ENCODE measurements at regions not wholly inside any gene's neighbourhood (a gene's known extent, or its start where the extent isn't known, plus 50 kb on each side); places are given as distances from the start of the nearest gene placed in this dataset.
"Not testable (repeated sequence)": the region's sequence is repeated elsewhere in the genome, so short reads cannot be mapped to it uniquely, and the experiment has no call there.

- Mint-ChIP-seq H3K4me1 (no peaks in the 10 kb centered on the region), H3K4me3 (no peak overlapping the region), H3K36me3 (ENCODE audit: low read depth) (no peaks in the 10 kb centered on the region), H3K27ac (no peak overlapping the region), H3K27me3 (peaks cover 10% of the 10 kb centered on the region), H3K9me3 (no peaks in the 10 kb centered on the region)
- ChIA-PET POLR2A (no interaction called here), CTCF (interaction anchor here (1.6 kb wide), 1 partner anchor 14 kb away, joined by 6 read pairs; no protein-coding TSS in a partner anchor)
- DNase-seq = no peak
These were observed 307.3 kb upstream of the USP24 start for GRCh38 chr1:55522353-55522903.

- ChIA-PET CTCF (interaction anchor here (0.5 kb wide), 1 partner anchor 188 kb away, joined by 6 read pairs; no protein-coding TSS in a partner anchor), POLR2A (no interaction called here)
- Mint-ChIP-seq H3K4me1 (no peaks in the 10 kb centered on the region), H3K36me3 (ENCODE audit: low read depth) (no peaks in the 10 kb centered on the region), H3K27ac (no peak overlapping the region), H3K4me3 (no peak overlapping the region), H3K27me3 (peaks cover 18% of the 10 kb centered on the region), H3K9me3 (no peaks in the 10 kb centered on the region)
- no peak for DNase-seq
These were observed 305.7 kb upstream of the USP24 start for GRCh38 chr1:55520861-55521260.

GRCh38 chr1:55519937-55520683 is 304.9 kb upstream of the USP24 start:
- Mint-ChIP-seq H3K27me3 (peaks cover 18% of the 10 kb centered on the region), H3K4me1 (no peaks in the 10 kb centered on the region), H3K36me3 (ENCODE audit: low read depth) (no peaks in the 10 kb centered on the region), H3K9me3 (no peaks in the 10 kb centered on the region), H3K27ac (no peak overlapping the region), H3K4me3 (no peak overlapping the region)
- DNase-seq = no peak
- ChIA-PET POLR2A (no interaction called here), CTCF (no interaction called here)

GRCh38 chr1:55519276-55519675 is 304.1 kb upstream of the USP24 start:
- Mint-ChIP-seq H3K4me1 (no peaks in the 10 kb centered on the region), H3K27ac (no peak overlapping the region), H3K4me3 (no peak overlapping the region), H3K27me3 (peaks cover 18% of the 10 kb centered on the region), H3K9me3 (no peaks in the 10 kb centered on the region), H3K36me3 (ENCODE audit: low read depth) (no peaks in the 10 kb centered on the region)
- ChIA-PET CTCF (no interaction called here), POLR2A (no interaction called here)
- no peak for DNase-seq

- H3K36me3 Mint-ChIP-seq (ENCODE audit: low read depth) = no peaks in the 10 kb centered on the region
- no peak overlapping the region for H3K4me3 Mint-ChIP-seq
- CTCF ChIA-PET = interaction anchor here (1.5 kb wide), 1 partner anchor 25 kb away, joined by 3 read pairs; no protein-coding TSS in a partner anchor
- POLR2A ChIA-PET = no interaction called here
- H3K4me1 Mint-ChIP-seq = no peaks in the 10 kb centered on the region
- H3K27me3 Mint-ChIP-seq = peaks cover 18% of the 10 kb centered on the region
- DNase-seq = no peak
- no peak overlapping the region for H3K27ac Mint-ChIP-seq
- no peaks in the 10 kb centered on the region for H3K9me3 Mint-ChIP-seq
These were observed 301.9 kb upstream of the USP24 start for GRCh38 chr1:55517036-55517435.

GRCh38 chr1:55514571-55514970 is 299.4 kb upstream of the USP24 start:
- H3K27me3 Mint-ChIP-seq = peaks cover 18% of the 10 kb centered on the region
- not testable (repeated sequence) for H3K4me1 Mint-ChIP-seq

GRCh38 chr1:55512466-55512865 is 297.3 kb upstream of the USP24 start:
- Mint-ChIP-seq H3K36me3 (ENCODE audit: low read depth) (no peaks in the 10 kb centered on the region), H3K4me1 (no peaks in the 10 kb centered on the region), H3K27me3 (peaks cover 11% of the 10 kb centered on the region), H3K27ac (no peak overlapping the region), H3K4me3 (no peak overlapping the region), H3K9me3 (no peaks in the 10 kb centered on the region)
- CTCF ChIA-PET = interaction anchor here (1.1 kb wide), 1 partner anchor 12 kb away, joined by 4 read pairs; no protein-coding TSS in a partner anchor
- POLR2A ChIA-PET = no interaction called here
- DNase-seq = no peak

More at GRCh38 chr1:55514571-55514970, 299.4 kb upstream of the USP24 start:
- CTCF ChIA-PET = interaction anchor here (1.3 kb wide), 1 partner anchor 10 kb away, joined by 3 read pairs; no protein-coding TSS in a partner anchor
- H3K4me3 Mint-ChIP-seq; H3K9me3 Mint-ChIP-seq; H3K27ac Mint-ChIP-seq; POLR2A ChIA-PET; H3K36me3 Mint-ChIP-seq (ENCODE audit: low read depth); DNase-seq: not testable (repeated sequence)

GRCh38 chr1:55507578-55507931 is 292.4 kb upstream of the USP24 start:
- H3K9me3 Mint-ChIP-seq = no peaks in the 10 kb centered on the region
- POLR2A ChIA-PET = no interaction called here
- H3K27me3 Mint-ChIP-seq = peaks cover 8% of the 10 kb centered on the region

GRCh38 chr1:55506740-55507577 is 291.8 kb upstream of the USP24 start:
- CTCF ChIA-PET = no interaction called here
- POLR2A ChIA-PET = no interaction called here
- H3K27ac Mint-ChIP-seq = no peak overlapping the region
- DNase-seq = no peak
- H3K27me3 Mint-ChIP-seq = peaks cover 8% of the 10 kb centered on the region
- no peaks in the 10 kb centered on the region for H3K4me1 Mint-ChIP-seq
- H3K9me3 Mint-ChIP-seq = no peaks in the 10 kb centered on the region
- H3K4me3 Mint-ChIP-seq = no peak overlapping the region
- no peaks in the 10 kb centered on the region for H3K36me3 Mint-ChIP-seq (ENCODE audit: low read depth)

More at GRCh38 chr1:55507578-55507931, 292.4 kb upstream of the USP24 start:
- no peak for DNase-seq
- CTCF ChIA-PET = no interaction called here
- H3K4me3 Mint-ChIP-seq = no peak overlapping the region
- H3K36me3 Mint-ChIP-seq (ENCODE audit: low read depth) = no peaks in the 10 kb centered on the region
- H3K27ac Mint-ChIP-seq = no peak overlapping the region
- H3K4me1 Mint-ChIP-seq = no peaks in the 10 kb centered on the region

- ChIA-PET CTCF (no interaction called here), POLR2A (no interaction called here)
- Mint-ChIP-seq H3K27ac (no peak overlapping the region), H3K9me3 (no peaks in the 10 kb centered on the region), H3K36me3 (ENCODE audit: low read depth) (no peaks in the 10 kb centered on the region), H3K4me1 (no peaks in the 10 kb centered on the region), H3K4me3 (no peak overlapping the region), H3K27me3 (peaks cover 8% of the 10 kb centered on the region)
- no peak for DNase-seq
These were observed 290.2 kb upstream of the USP24 start for GRCh38 chr1:55505326-55505725.

GRCh38 chr1:55504306-55504731 is 289.2 kb upstream of the USP24 start:
- ChIA-PET CTCF (no interaction called here), POLR2A (no interaction called here)
- Mint-ChIP-seq H3K36me3 (ENCODE audit: low read depth) (no peaks in the 10 kb centered on the region), H3K4me3 (no peak overlapping the region), H3K9me3 (no peaks in the 10 kb centered on the region), H3K27ac (no peak overlapping the region), H3K4me1 (no peaks in the 10 kb centered on the region), H3K27me3 (peaks cover 8% of the 10 kb centered on the region)
- DNase-seq = no peak

- no peaks in the 10 kb centered on the region for H3K4me1 Mint-ChIP-seq
- peaks cover 8% of the 10 kb centered on the region for H3K27me3 Mint-ChIP-seq
- H3K27ac Mint-ChIP-seq = no peak overlapping the region
- CTCF ChIA-PET = no interaction called here
- H3K4me3 Mint-ChIP-seq = no peak overlapping the region
- no peaks in the 10 kb centered on the region for H3K9me3 Mint-ChIP-seq
- POLR2A ChIA-PET = no interaction called here
- no peak for DNase-seq
- no peaks in the 10 kb centered on the region for H3K36me3 Mint-ChIP-seq (ENCODE audit: low read depth)
These were observed 288.6 kb upstream of the USP24 start for GRCh38 chr1:55503663-55504305.

GRCh38 chr1:55500601-55501000 is 285.4 kb upstream of the USP24 start:
- no peak for DNase-seq
- Mint-ChIP-seq H3K9me3 (no peaks in the 10 kb centered on the region), H3K27ac (no peak overlapping the region), H3K27me3 (peaks cover 4% of the 10 kb centered on the region), H3K36me3 (ENCODE audit: low read depth) (no peaks in the 10 kb centered on the region), H3K4me3 (no peak overlapping the region), H3K4me1 (no peaks in the 10 kb centered on the region)
- ChIA-PET POLR2A (no interaction called here), CTCF (no interaction called here)

All from activated CD4-positive, alpha-beta T cell treated with anti-CD3 and anti-CD28 coated beads, Interleukin-2, amount 10 ng/mL, durations not matched to agents 7 days and 5 days (primary cell).